ENCODE measurements at regions not wholly inside any gene's neighbourhood (a gene's known extent, or its start where the extent isn't known, plus 50 kb on each side); places are given as distances from the start of the nearest gene placed in this dataset.

GRCh38 chr2:136658201-136658600 lies 107.1 kb upstream of the THSD7B start:
- no CpG with 5 or more reads among the region's 1 CpG for WGBS (ENCODE audit: extremely low coverage, insufficient read length, low lambda C conversion rate)
- no peak overlapping the region for H3K9ac ChIP-seq (ENCODE audit: extremely low read depth, insufficient read length, low read length)
- Mint-ChIP-seq H3K4me3 (no peak overlapping the region), H3K36me3 (ENCODE audit: insufficient read depth in 1 of 3, low read depth in 3 of 3) (no peaks in the 10 kb centered on the region), H3K9me3 (no peaks in the 10 kb centered on the region), H3K4me1 (peaks cover 13% of the 10 kb centered on the region in 2 experiments), H3K27ac (no peak overlapping the region), H3K27me3 (ENCODE audit: low read depth) (peaks cover 2% of the 10 kb centered on the region; the same call in 1 of the 2 replicates)
- H2BK5ac ChIP-seq (ENCODE audit: insufficient read length, low read length), result no peak overlapping the region
- no peak overlapping the region for H3K23ac ChIP-seq (ENCODE audit: insufficient read length, low read depth, low read length)
- H3T11ph ChIP-seq (ENCODE audit: low read length), result no peak overlapping the region
- H3K4ac ChIP-seq (ENCODE audit: low read depth, low read length), result no peak overlapping the region
- no peak overlapping the region for H3K14ac ChIP-seq (ENCODE audit: insufficient read depth, low read length)
- H2AK5ac ChIP-seq (ENCODE audit: insufficient read length, low read length), result no peak overlapping the region
- no peaks in the 10 kb centered on the region for H4K20me1 ChIP-seq (ENCODE audit: control insufficient read depth, insufficient read depth, insufficient read length)
- H3K9me3 ChIP-seq (ENCODE audit: control insufficient read depth, low read depth, low read length), result no peaks in the 10 kb centered on the region
- H3K79me1 ChIP-seq (ENCODE audit: insufficient read depth, low read depth, low read length, poor library complexity, severe bottlenecking), result no peaks in the 10 kb centered on the region
- H2AFZ ChIP-seq (ENCODE audit: low read length), result no peak overlapping the region
- H2BK20ac ChIP-seq (ENCODE audit: low read depth, low read length, poor library complexity, severe bottlenecking), result no peak overlapping the region
- TF ChIP-seq, protein P1, sequence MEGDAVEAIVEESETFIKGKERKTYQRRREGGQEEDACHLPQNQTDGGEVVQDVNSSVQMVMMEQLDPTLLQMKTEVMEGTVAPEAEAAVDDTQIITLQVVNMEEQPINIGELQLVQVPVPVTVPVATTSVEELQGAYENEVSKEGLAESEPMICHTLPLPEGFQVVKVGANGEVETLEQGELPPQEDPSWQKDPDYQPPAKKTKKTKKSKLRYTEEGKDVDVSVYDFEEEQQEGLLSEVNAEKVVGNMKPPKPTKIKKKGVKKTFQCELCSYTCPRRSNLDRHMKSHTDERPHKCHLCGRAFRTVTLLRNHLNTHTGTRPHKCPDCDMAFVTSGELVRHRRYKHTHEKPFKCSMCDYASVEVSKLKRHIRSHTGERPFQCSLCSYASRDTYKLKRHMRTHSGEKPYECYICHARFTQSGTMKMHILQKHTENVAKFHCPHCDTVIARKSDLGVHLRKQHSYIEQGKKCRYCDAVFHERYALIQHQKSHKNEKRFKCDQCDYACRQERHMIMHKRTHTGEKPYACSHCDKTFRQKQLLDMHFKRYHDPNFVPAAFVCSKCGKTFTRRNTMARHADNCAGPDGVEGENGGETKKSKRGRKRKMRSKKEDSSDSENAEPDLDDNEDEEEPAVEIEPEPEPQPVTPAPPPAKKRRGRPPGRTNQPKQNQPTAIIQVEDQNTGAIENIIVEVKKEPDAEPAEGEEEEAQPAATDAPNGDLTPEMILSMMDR (conservative IDR thresholded peaks at IDR 0.05), result no peak
- no peak overlapping the region for H4K91ac ChIP-seq (ENCODE audit: insufficient read length, low read depth, low read length)
- peaks cover 3% of the 10 kb centered on the region; the same call in 1 of the 2 replicates for H3K4me1 ChIP-seq (ENCODE audit: insufficient read depth, low read length)
- H3K79me2 ChIP-seq (ENCODE audit: insufficient read depth, low read length), result no peaks in the 10 kb centered on the region
- H3K56ac ChIP-seq (ENCODE audit: insufficient read length, low read depth, low read length), result no peak overlapping the region
- no peak overlapping the region for H4K8ac ChIP-seq (replicated peaks; ENCODE audit: insufficient read length, low read depth, low read length)
- no peak overlapping the region for H3K4me2 ChIP-seq (ENCODE audit: insufficient read depth, insufficient read length, low read length)
- H2BK15ac ChIP-seq (ENCODE audit: low read depth, low read length), result no peak overlapping the region
- no peaks in the 10 kb centered on the region for H3K23me2 ChIP-seq (ENCODE audit: insufficient read length, low read depth, low read length, poor library complexity, severe bottlenecking)
- H3K18ac ChIP-seq (ENCODE audit: insufficient read length, low read depth, low read length), result no peak overlapping the region
- H3K27me3 ChIP-seq (ENCODE audit: insufficient read depth, low read length), result no peaks in the 10 kb centered on the region
- no peak overlapping the region for H2BK120ac ChIP-seq (ENCODE audit: low read depth, low read length, poor library complexity, severe bottlenecking)
- DNase-seq, result no peak
- no peak overlapping the region for H4K5ac ChIP-seq (ENCODE audit: insufficient read length, low read depth, low read length)
- H3K27ac ChIP-seq (ENCODE audit: insufficient read length, low read depth, low read length), result no peak overlapping the region
- no peak overlapping the region for H2BK12ac ChIP-seq (ENCODE audit: insufficient read length, low read depth, low read length)
